ENCODE measurements at regions not wholly inside any gene's neighbourhood (a gene's known extent, or its start where the extent isn't known, plus 50 kb on each side); places are given as distances from the start of the nearest gene placed in this dataset.

- TF ChIP-seq RAD21 (IDR thresholded peaks at IDR 0.05; ENCODE audit: low read depth) (no peak), EGR1 (IDR thresholded peaks at IDR 0.05) (no peak), YY1 (IDR thresholded peaks at IDR 0.05; ENCODE audit: low read depth) (no peak), USF1 (IDR thresholded peaks at IDR 0.05) (no peak), MAX (IDR thresholded peaks at IDR 0.05) (no peak), TCF12 (IDR thresholded peaks at IDR 0.05; ENCODE audit: low read depth) (no peak), REST (IDR thresholded peaks at IDR 0.05; ENCODE audit: low read depth) (no peak), TEAD4 (IDR thresholded peaks at IDR 0.05) (no peak), CREB1 (IDR thresholded peaks at IDR 0.05; ENCODE audit: low read depth) (no peak), FOXM1 (IDR thresholded peaks at IDR 0.05; ENCODE audit: borderline replicate concordance, low read depth) (no peak), ZBTB7A (IDR thresholded peaks at IDR 0.05; ENCODE audit: low read depth) (no peak), CEBPB (IDR thresholded peaks at IDR 0.05) (no peak), NFIC (IDR thresholded peaks at IDR 0.05) (no peak)
These were observed 296.7 kb upstream of the AKR1E2 start for GRCh38 chr10:4529266-4529665.

Data from Ishikawa (cell line).